Stimulated activated naive CD4-positive, alpha-beta T cell treated with Interleukin-2 at 50 U/mL for 16 hours (primary cell): ENCODE measurements at regions not wholly inside any gene's neighbourhood (a gene's known extent, or its start where the extent isn't known, plus 50 kb on each side); places are given as distances from the start of the nearest gene placed in this dataset.

Source experiments
- DNase-seq: peaks from one replicate; lab custom pipeline; 2025; lab: John Stamatoyannopoulos, UW

DNA sequence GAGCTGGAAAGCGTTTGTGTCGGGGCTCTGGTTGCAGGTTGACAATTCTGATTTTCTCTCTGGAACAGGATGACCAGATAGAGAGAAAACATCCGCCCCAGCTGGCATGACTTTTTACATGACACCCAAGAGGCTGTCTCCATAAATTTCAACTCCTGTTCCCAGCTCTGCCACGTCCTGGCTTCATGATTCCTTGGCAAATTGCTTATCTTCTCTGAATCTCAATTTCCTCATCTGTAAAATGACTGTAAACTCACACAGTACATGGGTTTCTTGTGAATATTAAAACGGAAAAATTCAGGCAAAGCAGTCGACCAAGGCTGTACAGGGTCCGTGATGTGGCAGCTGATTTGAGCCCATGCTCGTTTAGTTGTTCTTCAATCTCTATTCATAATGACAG is 572.7 kb downstream of the AJAP1 start:
- DNase-seq: no peak

DNA sequence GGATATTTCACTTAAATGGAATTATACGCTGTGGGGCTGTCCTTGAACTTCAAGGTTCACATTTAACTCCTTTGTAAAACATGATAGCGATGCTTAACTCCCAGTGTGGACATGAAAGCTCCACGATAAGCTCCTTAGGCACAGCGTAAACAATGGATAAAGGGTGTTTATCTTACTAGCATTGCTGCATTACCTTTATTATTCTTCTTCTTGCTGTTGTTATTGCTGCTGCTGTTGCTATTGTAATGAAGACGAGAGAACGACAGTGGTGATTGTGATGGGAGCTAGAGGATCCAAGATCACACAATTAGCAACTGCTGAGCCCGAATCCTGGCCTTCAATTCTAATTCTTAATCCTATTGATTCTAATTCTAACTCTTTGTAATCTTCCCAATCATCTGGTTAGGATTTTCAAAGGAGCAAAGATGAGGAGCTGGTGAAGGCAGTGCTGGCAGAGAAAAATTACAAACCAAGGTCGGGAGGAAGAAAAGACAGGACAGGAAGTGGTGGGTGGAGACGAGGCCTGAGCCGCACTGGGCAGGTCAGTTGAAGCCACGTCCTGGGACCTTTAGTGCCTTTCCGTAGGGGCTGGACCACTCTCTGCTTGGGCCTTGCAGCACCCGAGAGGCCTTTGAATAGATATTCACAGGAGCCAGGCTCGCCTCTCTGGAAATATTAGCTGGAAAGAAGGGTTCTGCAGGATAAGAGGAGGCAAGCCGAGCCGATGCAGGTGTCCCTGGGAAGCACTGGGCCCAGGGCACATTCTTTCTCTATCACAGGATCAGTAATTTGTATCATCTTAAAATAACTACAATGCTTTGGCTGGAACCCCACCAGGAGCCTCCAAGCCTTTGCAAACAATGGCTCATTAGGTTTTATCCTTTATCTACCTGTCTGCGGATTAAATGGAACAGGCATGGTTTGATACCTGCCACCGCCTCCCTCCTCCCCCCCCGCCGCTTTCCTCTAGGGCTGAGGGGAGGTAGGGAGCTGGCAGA is 571.6 kb downstream of the AJAP1 start:
- no peak for DNase-seq

GRCh38 chr1:5223206-5223605 is 568.8 kb downstream of the AJAP1 start:
- no peak for DNase-seq

DNA sequence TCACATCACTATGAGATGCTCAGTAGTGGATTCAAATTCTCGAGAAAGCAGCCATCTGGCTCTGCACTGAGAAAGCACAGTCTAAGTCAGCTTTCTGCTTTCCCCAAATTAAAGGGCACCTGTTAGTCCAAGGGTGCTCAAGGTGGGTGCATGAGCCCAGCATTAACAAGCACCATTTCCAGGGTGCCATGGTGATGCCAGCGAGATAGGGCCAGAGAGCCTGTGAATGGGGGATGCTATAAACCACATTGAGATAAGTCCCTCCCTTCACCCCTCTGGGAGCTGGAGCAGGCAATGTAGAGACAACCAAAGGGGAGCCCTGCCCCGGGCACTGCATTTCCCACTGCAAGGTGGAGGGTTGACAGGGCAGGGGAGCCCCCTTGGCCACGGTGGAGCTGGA is 568.2 kb downstream of the AJAP1 start:
- no peak for DNase-seq

- no peak for DNase-seq
These were observed 567.0 kb downstream of the AJAP1 start for GRCh38 chr1:5221451-5221850.

DNA sequence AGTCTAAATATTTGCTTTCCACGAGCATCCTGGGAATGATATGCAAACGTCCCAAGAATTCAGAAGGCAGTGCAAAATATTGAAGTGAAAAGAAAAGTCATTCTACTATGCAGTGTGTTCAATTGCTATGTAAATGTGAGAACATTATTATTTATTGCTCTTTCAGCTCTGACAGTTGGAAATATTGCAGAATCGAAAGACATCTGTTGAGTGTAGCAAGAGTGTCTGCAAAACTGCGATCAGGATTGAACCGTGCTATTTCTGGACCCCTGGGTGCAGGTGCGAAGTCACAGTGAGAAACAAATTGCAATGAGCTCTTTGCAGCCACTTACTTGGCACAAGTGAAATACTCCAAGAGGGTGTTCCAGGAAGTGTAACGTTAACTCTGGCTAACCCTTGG is 566.4 kb downstream of the AJAP1 start:
- DNase-seq: no peak

DNA sequence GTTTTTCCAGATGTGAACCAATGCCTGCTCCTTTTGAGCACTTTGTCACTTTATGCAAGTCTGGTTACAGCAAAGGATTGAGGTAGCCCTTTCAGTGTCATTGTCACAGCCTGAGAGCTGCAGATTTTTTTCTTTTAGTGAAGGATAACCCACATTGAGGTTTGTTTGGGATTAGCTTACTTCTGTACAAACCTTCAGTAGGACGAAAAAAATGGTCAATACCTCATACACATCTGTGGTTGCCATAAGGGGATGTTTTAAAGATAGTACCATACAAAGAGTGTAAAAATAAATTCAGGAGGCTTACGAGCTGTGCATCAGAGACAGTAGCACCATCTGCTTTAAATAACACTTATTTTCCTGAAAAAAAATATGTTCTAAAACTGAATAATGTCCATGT is 566.0 kb downstream of the AJAP1 start:
- no peak for DNase-seq

GRCh38 chr1:5200006-5200405 is 545.6 kb downstream of the AJAP1 start:
- DNase-seq: no peak

- DNase-seq: no peak
These were observed 543.9 kb downstream of the AJAP1 start for GRCh38 chr1:5198328-5198727.

- DNase-seq: no peak
These were observed 537.1 kb downstream of the AJAP1 start for GRCh38 chr1:5191470-5191869.

- DNase-seq: no peak
These were observed 535.0 kb downstream of the AJAP1 start for GRCh38 chr1:5189384-5189783.

- DNase-seq: no peak
These were observed 511.4 kb downstream of the AJAP1 start for GRCh38 chr1:5165762-5166161.

DNA sequence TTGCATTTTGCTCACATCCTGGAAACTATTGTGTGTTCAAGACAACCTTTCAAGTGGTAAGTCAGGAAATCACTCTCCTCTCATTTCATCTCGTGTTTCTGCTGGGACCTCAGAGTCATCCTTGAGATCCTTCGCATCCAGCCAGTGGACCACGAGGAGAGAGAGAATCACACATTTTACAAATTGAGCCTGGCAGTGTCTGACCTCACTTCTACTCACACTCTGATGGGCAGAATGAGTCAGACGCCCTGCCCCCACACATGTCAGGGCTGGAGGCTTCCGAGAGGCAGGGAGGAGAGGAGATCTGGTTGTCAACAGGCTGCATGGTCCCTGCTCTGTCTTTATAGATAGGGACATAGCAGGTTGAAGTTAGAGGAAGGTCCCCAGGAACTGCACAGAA is 509.7 kb downstream of the AJAP1 start:
- DNase-seq: no peak

GRCh38 chr1:5161372-5161771 is 507.0 kb downstream of the AJAP1 start:
- DNase-seq: no peak

- DNase-seq: no peak
These were observed 502.8 kb downstream of the AJAP1 start for GRCh38 chr1:5157175-5157574.

- DNase-seq: no peak
These were observed 502.2 kb downstream of the AJAP1 start for GRCh38 chr1:5156416-5157120.

DNA sequence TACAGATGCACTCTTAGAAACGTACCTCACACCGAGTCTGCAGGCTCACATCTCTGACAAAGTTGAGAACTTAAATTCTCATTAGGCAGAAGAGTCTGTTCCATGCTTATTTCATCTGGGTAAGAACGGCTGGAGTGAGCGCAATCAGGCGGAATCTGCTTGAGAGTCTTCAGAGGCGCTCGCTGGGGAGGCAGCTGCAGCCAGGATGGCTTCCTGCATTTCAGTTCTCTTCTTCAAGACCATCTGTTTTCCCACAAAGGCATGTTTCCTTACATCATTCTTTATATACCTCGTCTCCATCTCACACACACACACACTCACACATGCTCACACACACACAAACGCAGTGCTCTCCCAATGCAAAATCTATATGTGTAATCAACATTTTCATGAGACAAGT is 497.1 kb downstream of the AJAP1 start:
- no peak for DNase-seq

DNA sequence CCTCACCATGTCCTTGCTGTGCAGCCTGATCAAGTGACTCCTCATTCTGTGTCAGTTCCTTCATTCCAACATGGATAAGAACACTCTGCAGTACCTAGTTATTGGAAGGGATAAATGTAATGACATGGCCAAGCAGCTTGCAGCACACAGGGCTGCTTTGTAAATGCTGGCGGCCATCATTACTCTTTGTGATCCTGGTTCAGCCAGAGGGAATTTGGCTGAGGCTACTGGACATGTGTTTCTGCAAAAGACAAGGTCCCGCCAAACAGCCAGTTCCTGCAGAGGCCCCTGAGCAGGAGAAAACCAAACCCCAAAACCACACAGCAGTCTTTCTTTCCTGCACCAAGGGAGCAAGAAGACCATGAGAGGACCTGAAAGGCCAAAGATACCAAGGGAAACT is 495.8 kb downstream of the AJAP1 start:
- DNase-seq: no peak

DNA sequence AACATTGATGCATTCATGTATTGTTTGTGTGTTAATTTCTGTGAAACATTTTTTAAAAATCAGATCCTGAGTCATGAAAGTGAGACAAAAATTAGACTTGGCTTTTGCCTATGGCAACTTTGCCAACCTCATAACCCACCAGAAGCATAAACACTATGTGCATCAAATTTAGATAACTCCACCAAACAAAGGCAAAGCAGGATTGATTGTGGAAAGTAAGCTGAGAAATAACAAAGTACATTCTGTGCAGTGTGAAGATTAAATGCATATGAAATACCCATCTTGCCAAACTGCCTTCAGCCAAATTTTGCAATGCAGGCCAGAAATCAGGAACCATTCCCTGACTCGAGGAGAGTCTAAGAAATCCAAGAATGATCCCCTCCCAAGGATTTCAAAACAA is 493.4 kb downstream of the AJAP1 start:
- DNase-seq: no peak

- DNase-seq: no peak
These were observed 488.0 kb downstream of the AJAP1 start for GRCh38 chr1:5142389-5142788.

DNA sequence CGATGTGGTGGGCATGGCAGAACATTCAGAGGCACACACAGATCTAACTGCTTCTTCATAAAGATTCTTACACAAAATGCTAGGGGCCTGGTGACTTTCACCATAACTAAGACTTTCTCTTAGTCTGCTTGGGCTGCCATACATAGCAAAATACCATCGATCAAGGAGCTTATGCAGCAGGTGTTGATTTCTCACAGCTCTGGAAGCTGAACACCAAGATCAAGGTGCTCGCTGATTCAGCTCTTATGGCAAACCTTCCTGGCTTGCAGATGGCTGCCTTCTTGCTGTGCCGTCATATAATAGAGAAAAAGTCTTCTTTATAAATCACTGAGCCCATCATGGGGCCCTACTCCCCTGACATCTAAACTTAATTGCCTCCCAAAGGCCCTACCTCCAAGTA is 487.3 kb downstream of the AJAP1 start:
- DNase-seq: no peak

GRCh38 chr1:5140962-5141361 is 486.6 kb downstream of the AJAP1 start:
- no peak for DNase-seq

- DNase-seq: no peak
These were observed 485.7 kb downstream of the AJAP1 start for GRCh38 chr1:5140136-5140535.
